GM19438 (cell line): ENCODE measurements at regions not wholly inside any gene's neighbourhood (a gene's known extent, or its start where the extent isn't known, plus 50 kb on each side); places are given as distances from the start of the nearest gene placed in this dataset.
"Not testable (repeated sequence)": the region's sequence is repeated elsewhere in the genome, so short reads cannot be mapped to it uniquely, and the experiment has no call there.

ENCODE experiments used
- ATAC-seq: cut with Tn5 transposase; IDR thresholded peaks from one replicate; pipeline ENCODE4 v1.9.1; 2021; ENCODE audit warnings: low read depth; ENCODE audit not compliant: unreplicated experiment

DNA sequence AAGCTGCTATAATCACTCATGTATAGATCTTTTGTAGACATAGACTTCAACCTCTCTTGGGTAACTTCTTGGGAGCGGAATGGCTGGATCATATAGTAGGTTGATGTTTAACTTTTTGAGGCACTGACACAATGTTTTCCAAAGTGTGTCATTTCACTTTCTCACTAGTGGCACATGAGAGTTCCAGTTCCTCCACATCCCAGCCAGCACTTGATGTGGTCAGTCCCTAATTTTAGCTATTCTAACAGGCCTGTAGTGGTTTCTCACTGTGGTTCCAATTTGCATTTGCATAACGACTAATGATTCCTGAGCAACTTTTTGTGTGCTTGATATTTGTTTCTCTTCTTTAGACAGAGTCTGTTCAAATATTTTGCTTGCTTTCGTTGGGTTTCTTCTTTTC lies 221.3 kb downstream of the DLL1 start:
- ATAC-seq: no peak

DNA sequence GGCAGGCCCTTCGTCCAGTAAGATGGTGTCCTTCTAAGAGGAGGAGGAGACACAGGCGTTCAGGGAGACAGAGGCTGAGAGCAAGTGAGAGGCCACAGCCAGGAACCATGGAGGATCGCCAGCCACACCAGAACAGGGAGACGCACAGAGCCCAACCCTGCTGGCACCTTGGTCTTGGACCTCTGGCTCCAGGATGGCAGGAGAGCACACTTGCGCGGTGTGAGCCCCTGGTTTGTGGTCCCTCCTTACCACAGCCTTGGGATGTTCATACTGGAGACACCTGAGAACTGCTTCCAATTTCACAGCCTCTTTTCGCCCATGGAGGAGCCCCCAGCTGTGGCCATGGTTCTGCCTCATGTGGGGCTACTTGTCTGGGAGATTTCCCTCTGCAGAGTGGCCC lies 222.4 kb downstream of the DLL1 start:
- no peak for ATAC-seq

DNA sequence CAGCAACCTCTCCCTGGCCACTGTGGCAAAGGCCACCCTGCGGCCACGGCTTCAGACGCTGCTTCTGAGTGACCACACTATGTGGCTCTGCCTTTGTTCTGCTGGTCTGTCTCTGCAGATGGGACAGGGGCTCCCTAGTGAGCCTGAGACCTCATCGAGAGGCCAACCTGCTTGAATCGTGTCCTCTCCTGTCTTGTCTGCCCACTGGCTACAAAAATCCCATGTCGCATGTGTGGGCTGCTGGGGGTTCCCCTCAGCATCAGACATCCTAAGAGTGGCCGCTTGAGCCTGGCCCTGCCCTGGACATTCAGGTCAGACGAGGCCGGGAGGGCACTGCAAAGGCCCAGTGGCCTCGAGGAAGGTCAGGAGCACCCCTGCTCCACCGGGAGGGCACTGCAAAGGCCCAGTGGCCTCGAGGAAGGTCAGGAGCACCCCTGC lies 222.9 kb downstream of the DLL1 start:
- ATAC-seq: no peak

DNA sequence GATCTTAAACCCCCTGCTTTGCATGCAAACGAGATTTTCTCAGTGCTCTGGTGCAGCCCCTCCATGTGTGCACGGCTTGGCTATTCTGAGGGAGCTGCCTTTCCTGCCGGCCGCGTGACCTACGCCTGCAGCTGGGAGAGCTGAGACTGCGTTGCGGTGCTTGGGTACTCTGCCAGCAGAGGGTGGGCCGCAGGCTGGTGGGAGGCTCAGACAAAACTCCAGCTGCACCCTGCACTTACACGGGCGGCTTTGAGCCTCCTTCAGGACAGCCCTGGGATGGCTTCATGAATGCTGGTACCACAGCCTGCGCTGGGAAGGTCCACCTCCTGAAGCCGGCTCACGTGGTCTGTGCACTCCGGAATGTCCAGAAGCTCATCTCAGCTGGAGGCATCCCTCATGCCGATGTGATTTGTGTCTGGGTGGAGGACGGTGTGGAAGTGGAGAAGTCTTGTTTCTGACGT lies 223.7 kb downstream of the DLL1 start:
- ATAC-seq: no peak

DNA sequence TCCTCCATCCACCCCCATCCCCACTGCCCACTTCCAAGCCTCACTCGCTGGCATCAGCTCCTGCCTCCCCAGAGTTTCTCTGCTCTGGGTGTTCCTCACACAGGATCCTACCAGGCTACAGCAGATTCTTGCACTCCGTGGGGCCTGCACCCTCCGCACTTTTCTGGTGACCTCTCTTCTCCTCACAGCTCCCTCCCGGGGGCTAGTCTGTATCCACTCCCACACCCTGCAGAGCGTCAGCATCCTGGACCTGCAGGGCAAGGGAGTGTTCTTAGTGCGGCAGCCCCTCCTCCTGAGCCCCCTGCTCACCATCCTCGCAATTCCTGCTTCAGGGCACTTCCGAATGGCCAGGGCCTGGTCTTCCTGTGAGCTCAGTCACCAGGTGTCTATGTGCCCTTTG lies 224.2 kb downstream of the DLL1 start:
- ATAC-seq: no peak

DNA sequence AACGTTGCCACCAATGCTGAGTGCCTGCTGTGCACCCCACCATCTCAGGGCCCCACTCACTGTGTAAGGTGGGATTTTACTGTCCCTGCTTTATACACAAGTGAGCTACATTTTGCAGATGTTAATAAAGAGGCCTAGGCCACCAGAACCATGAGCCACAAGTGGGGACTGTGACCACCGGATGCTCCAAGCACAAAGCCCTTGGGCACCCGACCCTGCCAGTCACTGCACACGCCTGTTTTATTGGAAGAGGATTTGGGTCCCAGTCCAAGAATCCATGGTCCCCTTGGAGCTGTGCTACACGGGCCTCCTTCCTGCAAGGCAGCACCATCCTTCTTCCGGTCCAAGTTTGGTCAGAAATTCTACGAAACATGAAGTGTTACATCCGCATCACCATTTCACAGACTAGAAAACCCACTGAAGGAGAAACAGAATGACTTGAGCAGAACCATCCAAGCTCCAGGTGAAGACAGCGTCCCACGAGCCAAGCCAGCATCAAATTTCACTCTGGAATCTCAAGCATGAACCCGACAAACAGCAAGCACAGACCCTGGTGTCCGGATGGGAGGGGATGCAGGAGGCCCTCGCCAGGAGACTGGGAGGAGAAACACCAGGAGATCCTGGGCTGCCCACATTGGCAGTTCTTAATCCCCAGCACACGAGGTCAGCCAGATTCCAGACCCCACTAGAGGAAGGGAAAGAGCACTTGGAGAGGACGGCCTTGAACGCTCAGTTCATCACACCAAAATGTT lies 226.9 kb downstream of the DLL1 start:
- no peak for ATAC-seq

DNA sequence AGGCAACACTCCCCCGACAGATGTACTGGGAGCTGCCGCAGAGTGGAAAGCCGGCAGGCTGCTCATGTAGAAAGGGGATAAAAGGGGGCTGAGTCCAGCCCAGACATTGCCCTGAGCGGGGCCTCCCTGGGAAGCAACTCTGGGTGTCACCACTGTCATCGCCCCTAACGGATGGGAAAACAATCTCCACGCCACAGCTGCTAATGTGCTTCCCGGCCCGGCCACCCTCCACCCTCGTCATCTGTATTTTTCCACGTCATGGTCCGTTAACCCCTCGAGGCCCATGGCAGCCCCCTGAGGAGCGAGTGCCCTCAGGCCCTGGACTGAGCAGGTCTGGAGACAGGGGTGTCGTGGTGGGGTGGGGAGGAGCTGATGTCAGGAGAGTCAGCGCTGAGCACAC lies 227.4 kb downstream of the DLL1 start:
- no peak for ATAC-seq

DNA sequence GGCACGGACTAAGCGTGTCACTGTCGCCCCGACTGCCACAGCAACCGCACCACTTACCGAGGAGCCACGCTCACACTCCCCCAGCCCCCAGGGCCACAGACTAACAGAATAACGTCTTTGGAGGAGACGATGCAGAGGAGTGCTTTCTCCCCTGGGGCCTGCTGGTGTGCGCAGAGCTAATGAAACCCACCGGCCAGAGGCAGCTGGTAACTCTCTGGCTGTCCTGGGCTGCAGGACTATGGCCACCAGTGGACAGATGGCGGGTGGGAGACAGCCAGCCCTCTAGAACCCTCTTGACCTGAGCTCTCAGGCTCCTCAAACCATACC lies 228.0 kb downstream of the DLL1 start:
- ATAC-seq: no peak

DNA sequence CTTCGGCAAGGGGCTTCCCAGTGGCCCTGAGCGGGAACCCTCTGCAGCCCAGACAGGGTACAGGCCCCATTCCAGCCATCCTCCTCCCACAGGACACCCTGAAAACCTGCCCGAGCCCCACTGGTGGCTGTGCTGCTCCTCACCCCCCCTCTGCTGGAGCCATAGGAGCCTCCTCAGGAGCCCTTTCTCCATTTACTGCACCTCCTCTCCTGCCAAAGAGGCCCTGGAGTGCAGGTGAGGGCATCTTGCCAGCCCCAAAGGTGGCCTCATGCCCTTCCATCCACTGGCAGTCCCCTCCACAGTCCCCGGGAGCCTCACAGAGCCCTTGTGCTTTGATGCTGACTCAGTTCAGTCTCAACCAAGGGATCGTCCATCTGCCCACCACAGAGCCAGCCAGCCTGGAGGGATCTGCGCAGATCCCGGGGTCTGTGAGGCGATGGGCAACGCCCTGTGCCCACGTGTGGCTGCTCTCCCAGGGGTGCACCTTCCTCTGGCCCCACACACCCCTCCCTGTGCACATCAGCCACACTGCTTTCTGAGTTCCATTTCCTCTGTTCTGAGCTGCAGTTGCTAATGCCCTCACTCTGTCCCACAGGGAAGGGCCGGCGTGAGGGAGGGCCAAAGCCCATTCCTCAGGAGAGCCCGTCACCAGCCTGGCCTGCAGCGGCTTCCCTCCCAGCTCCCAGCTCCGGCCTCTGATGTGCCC lies 228.5 kb downstream of the DLL1 start:
- ATAC-seq: no peak

DNA sequence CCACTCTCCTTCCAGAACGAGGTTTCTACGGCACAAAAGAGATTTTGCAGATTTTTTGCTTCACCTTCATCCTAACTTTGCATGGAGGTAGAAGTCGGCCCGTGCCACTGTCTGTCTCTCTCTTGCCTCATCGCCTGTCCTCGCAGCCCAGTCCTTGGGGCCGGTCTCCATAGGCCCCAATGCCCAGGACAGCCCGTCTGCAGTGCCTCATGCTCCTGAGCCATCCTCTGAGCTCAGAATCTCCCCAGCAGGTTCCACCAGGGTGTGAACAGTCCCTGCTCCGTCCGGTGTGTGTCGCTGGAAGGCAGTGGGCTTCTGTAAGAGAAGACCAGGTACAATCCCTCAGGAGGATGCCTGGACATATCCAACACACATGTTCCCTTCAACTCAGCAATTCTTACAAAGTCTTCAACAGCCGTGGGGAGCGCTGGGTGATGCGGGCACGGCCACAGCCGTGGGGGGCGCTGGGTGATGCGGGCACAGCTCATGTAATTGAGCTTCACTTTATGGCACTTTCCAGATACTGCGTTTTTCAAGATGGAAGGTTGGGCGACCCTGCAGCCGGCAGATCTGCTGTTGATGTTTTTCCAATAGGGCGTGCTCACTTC lies 231.9 kb downstream of the DLL1 start:
- ATAC-seq: no peak

DNA sequence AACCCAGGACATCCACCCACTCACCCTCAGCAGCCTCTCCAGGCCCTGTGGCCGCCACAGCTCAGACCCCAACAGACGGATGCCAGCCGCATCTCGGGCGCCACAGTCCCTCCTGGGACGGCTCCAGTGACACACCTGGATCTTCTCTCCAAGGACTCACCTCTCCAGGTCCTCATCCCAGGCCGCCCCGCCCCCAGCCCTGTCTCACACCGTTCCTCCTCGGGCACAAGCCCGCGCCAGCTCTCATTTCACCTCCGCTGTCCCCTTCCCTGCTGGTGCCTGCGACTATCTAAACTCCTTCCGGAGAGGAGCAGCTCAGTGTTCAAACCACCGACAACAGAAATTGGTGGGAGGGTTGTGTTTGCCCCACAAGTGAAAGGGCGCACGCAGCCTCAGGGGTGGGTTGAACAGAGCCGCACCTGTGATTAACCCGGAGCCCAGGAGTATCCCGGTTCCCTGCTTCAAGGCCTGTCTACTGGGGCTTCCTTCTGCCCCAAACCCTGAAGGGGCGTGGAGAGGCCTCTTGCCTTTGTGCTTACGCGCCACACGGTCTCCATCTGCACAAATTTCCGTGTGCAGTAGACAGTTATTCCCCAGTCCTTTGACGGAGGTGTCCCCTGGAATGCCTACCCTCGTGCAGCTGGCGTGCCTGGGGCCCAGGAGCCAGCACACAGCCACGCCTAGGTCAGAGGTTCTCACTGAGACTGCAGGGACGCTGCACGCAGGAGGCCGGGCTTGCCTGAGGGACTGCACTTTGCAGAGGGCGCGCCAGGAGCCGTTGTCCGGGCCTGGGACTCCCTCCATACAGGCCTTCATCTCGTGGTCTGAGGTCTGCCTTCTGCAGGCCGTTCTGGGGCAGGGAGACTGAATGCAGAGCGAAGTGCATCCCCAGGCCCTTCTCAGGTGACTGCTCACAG lies 232.7 kb downstream of the DLL1 start:
- ATAC-seq: no peak

DNA sequence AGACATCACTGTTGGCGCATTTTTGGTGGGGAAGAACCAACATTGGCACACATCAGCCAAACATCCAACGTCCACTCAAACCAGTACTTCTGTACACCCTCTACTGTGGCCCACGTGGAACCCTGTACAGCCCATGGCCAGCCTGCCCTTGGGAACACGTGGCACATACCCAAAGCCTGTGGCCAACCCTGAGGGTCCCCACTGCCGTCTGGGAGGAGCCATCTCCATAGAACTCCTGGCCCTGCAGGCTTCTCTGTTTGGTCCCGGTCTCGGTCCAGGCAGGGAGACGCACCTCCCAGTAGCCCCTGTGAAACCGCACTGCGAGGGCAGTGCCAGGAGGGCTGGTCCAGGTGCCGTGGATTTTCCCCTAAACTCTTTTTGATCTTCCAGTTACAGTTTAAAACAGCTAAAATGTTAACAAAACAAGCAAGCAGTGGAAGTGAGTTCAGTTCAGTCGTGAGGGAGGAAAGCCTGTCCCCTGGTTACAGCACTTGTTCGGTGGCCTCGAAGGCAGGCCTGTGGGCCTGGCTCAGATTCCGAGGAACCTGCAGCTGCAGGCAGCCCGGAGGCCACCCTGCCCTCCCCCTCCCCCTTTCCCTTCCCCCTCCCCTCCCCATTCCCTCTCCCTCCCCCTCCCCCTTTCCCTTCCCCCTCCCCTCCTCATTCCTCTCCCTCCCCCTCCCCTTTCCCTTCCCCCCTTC lies 233.7 kb downstream of the DLL1 start:
- no peak for ATAC-seq

DNA sequence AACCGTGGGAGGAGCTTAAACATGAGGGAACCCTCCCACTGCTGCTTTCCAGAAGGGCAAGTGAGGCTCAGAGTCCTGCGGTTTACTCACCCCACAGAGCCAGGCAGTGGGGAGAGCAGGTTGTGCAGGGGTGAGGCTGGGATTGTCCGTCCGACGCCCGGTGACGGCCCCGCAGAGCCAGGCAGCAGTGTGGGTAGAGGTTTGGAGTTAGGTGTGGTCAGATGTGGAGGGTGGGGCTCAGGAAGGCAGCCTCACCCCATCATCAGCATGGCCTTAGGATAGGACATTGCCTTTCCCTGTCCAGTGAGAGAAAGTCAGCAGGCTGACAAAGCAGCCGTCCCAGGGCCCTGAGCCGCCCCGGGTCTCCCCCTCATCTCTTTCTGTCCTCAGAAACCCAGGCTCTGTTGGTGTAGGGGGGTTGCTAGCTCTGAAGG lies 234.6 kb downstream of the DLL1 start:
- no peak for ATAC-seq

DNA sequence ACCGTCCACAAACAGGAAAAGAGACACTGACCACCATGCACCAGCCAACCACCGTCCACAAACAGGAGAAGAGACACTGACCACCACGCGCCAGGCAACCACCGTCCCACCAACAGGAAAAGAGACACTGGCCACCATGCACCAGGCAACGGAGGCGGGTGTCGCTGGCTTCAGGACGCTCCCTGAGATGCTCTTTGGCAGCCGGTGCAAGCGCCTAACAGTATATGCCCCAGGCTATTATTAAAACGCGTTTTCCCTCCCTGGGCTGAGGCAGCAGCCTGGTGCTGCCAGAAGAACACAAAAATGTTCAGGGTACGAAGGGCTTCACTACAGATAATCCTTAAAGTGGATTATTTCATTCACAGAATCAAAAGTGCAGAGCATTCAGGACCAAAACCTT lies 235.1 kb downstream of the DLL1 start:
- not testable (repeated sequence) for ATAC-seq

DNA sequence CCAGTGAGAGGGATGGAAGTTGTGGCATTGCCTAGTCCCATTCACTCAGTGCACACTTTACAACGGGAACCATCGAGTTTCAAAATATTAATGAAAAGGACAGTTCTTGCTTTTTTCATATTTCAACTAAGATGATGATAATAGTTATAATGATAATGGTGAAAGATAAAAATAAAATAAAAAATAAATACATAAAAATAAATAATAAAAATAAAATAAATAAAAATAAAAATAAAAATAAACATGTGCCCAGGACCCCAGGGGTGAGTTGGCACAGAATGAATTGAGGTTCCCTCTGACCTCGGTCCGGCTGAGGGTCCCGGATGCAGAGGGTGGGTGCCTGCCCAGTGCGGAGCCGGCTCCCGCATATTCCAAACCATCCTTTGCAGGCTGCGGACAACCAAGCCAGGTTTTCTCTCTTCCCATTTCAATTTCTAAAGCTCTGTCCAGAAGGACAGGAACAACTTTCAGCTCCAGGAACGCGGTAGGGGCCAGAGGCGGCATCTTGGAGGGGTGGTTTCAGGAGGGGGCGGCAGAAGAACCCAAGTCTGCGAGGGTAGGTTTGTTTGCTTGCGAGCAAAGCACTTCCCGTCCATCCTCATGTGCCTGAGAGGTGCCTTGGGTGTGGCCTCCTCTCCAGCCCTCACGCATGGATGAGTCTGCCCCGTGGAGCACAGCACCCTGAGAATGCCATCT lies 236.8 kb downstream of the DLL1 start:
- no peak for ATAC-seq

DNA sequence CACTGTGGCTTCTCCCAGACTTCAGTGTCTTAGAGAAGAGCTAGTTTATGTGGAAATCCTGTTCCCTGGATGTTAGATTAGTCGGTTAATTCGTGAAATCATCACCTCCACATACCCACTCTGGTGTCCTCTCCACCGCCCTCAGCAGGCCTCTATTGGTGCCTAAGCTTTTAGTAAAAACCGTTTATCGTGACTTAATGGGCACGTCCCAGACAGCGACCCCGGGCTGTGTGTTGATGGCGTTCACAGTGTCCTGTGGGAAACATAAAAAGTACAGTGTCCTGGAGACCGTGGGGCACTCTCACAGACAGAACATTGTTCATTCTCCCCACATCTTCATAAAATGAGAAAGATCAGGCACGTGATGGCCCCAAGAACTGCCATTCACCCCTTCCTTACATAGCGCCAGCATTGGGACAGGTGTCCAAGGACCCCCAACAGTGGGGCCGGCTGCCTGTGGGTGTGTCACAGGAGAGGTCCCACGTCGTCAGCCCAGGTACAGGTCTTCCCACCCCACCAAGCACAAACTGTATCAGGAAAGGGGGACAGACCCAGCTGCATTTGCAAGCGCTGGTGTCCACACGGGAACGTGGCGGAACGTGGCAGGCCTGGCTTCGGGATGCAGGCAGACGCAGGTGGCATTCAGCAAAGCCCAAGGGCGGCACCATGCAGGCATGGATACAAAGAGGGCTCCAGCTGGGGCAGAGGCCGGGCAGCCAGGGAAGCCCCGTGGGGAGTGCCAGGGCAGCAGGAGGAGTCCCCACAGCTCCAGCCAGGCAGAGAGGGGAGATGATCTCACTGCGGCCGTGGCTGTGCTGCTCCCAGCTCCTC lies 237.7 kb downstream of the DLL1 start:
- no peak for ATAC-seq

DNA sequence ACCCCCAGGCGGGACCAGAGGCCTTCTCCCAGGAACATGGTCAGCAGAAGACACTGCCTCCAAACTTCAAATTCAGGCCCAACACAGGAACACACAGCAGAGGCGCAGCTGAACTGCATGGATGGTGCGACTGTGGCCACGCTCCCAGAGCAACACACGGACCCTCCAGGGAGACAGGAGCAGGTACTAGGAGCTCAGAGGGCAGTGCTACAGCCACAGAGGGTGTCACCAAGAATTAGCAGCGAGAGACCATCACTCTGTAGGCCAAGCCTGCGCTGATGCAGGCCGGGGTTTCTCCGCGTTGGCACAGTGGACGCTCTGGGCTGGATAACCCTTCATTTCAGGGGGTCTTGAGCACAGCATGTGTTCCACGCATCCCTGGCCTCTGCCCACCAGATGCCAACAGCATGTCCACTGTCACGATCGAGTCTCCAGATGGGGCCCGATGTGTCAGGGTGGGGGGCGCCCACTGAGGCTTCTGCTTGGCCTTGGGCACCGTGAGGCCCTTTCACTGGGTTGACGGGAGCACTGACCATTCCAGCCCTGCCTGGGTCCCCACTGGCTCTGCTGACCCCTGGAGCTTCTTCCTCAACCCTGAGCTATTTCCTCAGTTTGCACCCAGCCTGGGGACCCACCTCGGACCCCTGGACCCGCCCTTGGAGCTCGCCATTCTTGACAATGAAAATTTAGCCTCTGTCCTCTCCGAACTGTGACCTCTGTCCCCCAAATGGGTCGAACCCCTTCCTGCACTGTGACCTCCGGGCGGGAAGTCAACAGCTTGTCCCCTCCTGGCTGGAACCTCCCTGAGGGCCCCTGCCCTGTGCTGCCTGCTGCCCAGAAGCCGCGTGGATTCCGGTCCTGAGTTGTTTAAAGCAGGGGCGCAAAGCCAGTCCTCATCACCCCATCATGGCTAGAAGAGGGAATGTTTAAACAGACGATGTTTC lies 239.4 kb downstream of the DLL1 start:
- no peak for ATAC-seq

DNA sequence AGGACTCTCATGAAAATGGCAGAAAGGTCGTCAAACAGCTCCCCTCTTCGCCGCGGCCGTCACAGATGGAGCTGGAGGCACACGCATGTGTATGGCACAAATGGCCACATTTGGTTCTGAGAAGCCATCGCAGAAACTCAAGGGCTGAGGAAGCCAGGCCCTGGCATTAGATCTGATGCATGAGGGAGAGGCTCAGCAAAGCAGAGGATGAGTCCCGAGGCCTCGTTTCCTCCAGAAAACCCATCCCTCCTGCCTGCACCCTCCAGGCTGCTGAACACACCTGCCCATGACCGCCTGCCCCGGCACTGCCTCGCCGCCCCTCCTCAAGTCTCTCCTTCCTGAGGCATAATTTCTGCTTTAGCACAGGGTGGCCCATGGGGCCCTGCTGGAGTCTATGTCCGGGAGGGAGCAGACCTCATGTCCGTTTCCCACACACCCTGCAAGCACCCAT lies 240.3 kb downstream of the DLL1 start:
- no peak for ATAC-seq
